A673 (cell line): ENCODE measurements at regions not wholly inside any gene's neighbourhood (a gene's known extent, or its start where the extent isn't known, plus 50 kb on each side); places are given as distances from the start of the nearest gene placed in this dataset.

Experiments
- CTCF ChIP-seq: fragments of 300-800, 200-600 bp; sonication (generic); conservative IDR thresholded peaks from 2 replicates; pipeline ENCODE4 v1.5.1; 2017; ENCODE audit warnings: low read depth, mild to moderate bottlenecking, antibody characterized with exemption, low read length, moderate library complexity, mixed read lengths
- EZH2 ChIP-seq: fragments of 200-600 bp; sonication (generic); IDR thresholded peaks from 2 replicates; pipeline ENCODE4 v1.6.1; 2017; ENCODE audit warnings: borderline replicate concordance, low read depth, mild to moderate bottlenecking, mixed read lengths, antibody characterized with exemption, low read length; ENCODE audit not compliant: poor library complexity, severe bottlenecking

- TF ChIP-seq CTCF (no peak), EZH2 (no peak)
These were observed 89.0 kb downstream of the TMEM18 start for GRCh38 chr2:588074-588645.
